ENCODE measurements at regions not wholly inside any gene's neighbourhood (a gene's known extent, or its start where the extent isn't known, plus 50 kb on each side); places are given as distances from the start of the nearest gene placed in this dataset.

- TF ChIP-seq EZH2phosphoT487 (conservative IDR thresholded peaks at IDR 0.05; ENCODE audit: low read length) (no peak), CTCF (IDR thresholded peaks at IDR 0.05; ENCODE audit: insufficient read depth, low read length, poor library complexity, severe bottlenecking) (no peak)
Measured at GRCh38 chr15:57873564-57874209, 167.2 kb downstream of the POLR2M start.
